Kidney (tissue), 13 donors: ENCODE measurements at regions not wholly inside any gene's neighbourhood (a gene's known extent, or its start where the extent isn't known, plus 50 kb on each side); places are given as distances from the start of the nearest gene placed in this dataset.
A peak's percentile ranks its signal among the peaks of the same experiment; 100 is the strongest.
"Not testable (repeated sequence)": the region's sequence is repeated elsewhere in the genome, so short reads cannot be mapped to it uniquely, and the experiment has no call there.

Source experiments
- DNase-seq, 5 donors: peaks; one replicate each; pipeline ENCODE4 v3.0.0-alpha.2; 2013 to 2020
- FAIRE-seq: peaks from 2 replicates; lab custom pipeline; 2012; peaks lifted over from hg19 to GRCh38; lab: Jason Lieb, UNC
- H3K27ac ChIP-seq, 2 donors: one replicate each; pipeline ENCODE4 v1.7.0; 2013; ENCODE audit warnings: low read depth in 2 of 2, low read length in 2 of 2, inconsistent platforms in 1 of 2
- H3K27me3 ChIP-seq: one replicate; pipeline ENCODE4 v1.7.1; 2013; ENCODE audit warnings: low read length, inconsistent platforms; ENCODE audit not compliant: control insufficient read depth, insufficient read depth
- H3K36me3 ChIP-seq, 3 donors: one replicate each; pipeline versions ENCODE4 v1.7.0 to v1.7.1; 2013; ENCODE audit warnings: low read length in 3 of 3, control low read depth in 1 of 3, inconsistent platforms in 1 of 3; ENCODE audit not compliant: insufficient read depth in 3 of 3, control insufficient read depth in 2 of 3
- H3K4me1 ChIP-seq, 3 donors: one replicate each; pipeline versions ENCODE4 v1.7.0 to v1.7.1; 2013; ENCODE audit warnings: low read length in 3 of 3, inconsistent platforms in 1 of 3, low read depth in 1 of 3; ENCODE audit not compliant: control insufficient read depth in 2 of 3, insufficient read depth in 2 of 3
- H3K4me3 ChIP-seq, 3 donors: one replicate each; pipeline versions ENCODE4 v1.7.0 to v1.8.1; 2013; ENCODE audit warnings: low read length in 3 of 3, control low read depth in 1 of 3, inconsistent platforms in 1 of 3
- H3K9ac ChIP-seq, 3 donors: one replicate each; pipeline versions ENCODE4 v1.7.0 to v1.7.1; 2013; ENCODE audit warnings: low read length in 3 of 3, control low read depth in 1 of 3, inconsistent platforms in 1 of 3
- H3K9me3 ChIP-seq, 3 donors: one replicate each; pipeline versions ENCODE4 v1.7.0 to v1.7.1; 2013; ENCODE audit warnings: low read length in 3 of 3, control low read depth in 1 of 3, inconsistent platforms in 1 of 3; ENCODE audit not compliant: control insufficient read depth in 2 of 3, insufficient read depth in 1 of 3
- CTCF ChIP-seq: IDR thresholded peaks from 3 replicates; pipeline ENCODE4 v1.5.1; 2012; ENCODE audit warnings: mild to moderate bottlenecking, moderate library complexity, borderline replicate concordance; ENCODE audit not compliant: insufficient read depth; ENCODE audit errors: extremely low read depth
- intact Hi-C: fragments of 100-400 bp; cut with DNase I; formaldehyde crosslinking; loops from one replicate; pipeline ENCODE4 v1.11.1; 2022
- donor health status: control.
- donor health status: control.
- donor health status: control.
- donor health status: control.
- donor health status: control.
- donor health status: DM: yes; HTN: yes; CAD: no.
- donor health status: Normal renal cell carcinoma (clear cell type).

GRCh38 chr7:142481548-142481947 is 223.7 kb upstream of the PRSS58 start:
- no peak overlapping the region for H3K9ac ChIP-seq
- H3K4me3 ChIP-seq, result no peak overlapping the region
- FAIRE-seq, result no peak
- H3K9me3 ChIP-seq, result no peaks in the 10 kb centered on the region
- no peak for TF ChIP-seq CTCF
- no peaks in the 10 kb centered on the region for H3K4me1 ChIP-seq
- H3K27me3 ChIP-seq, result no peaks in the 10 kb centered on the region
- intact Hi-C loops, result no loop called here
- DNase-seq, result no peak
- H3K27ac ChIP-seq, result no peak overlapping the region
- H3K36me3 ChIP-seq, result no peaks in the 10 kb centered on the region

GRCh38 chr7:142478479-142479220 is 220.8 kb upstream of the PRSS58 start:
- Histone ChIP-seq H3K27me3 (no peaks in the 10 kb centered on the region), H3K9me3 (no peaks in the 10 kb centered on the region), H3K36me3 (no peaks in the 10 kb centered on the region), H3K4me3 (no peak overlapping the region), H3K4me1 (no peaks in the 10 kb centered on the region), H3K27ac (peak overlapping the region in 1 of 2 donors; percentile 10), H3K9ac (no peak overlapping the region)
- DNase-seq, result peak in 3 of 5 donors; percentile 29 to 77 (median 73)
- intact Hi-C loops, result no loop called here
- no peak for FAIRE-seq
- TF ChIP-seq CTCF, result peak; percentile 46

- intact Hi-C loops, H3K36me3 ChIP-seq, H3K27ac ChIP-seq, H3K4me1 ChIP-seq, H3K9ac ChIP-seq, H3K4me3 ChIP-seq, H3K9me3 ChIP-seq, DNase-seq, FAIRE-seq, H3K27me3 ChIP-seq: not testable (repeated sequence)
These were observed 219.9 kb upstream of the PRSS58 start for GRCh38 chr7:142477801-142478200.

GRCh38 chr7:142477079-142477651 is 219.3 kb upstream of the PRSS58 start:
- no peak for FAIRE-seq
- H3K36me3 ChIP-seq, result no peaks in the 10 kb centered on the region
- no peak overlapping the region for H3K9ac ChIP-seq

More at GRCh38 chr7:142477079-142477651, 219.3 kb upstream of the PRSS58 start:
- Histone ChIP-seq H3K27ac (no peak overlapping the region), H3K4me1 (no peaks in the 10 kb centered on the region), H3K27me3 (no peaks in the 10 kb centered on the region), H3K9me3 (no peaks in the 10 kb centered on the region), H3K4me3 (no peak overlapping the region)
- intact Hi-C loops, result no loop called here
- TF ChIP-seq CTCF, result no peak
- no peak for DNase-seq
